SK-N-SH (cell line): ENCODE measurements at regions not wholly inside any gene's neighbourhood (a gene's known extent, or its start where the extent isn't known, plus 50 kb on each side); places are given as distances from the start of the nearest gene placed in this dataset.

Experiments used
- CTCF ChIA-PET: fragments of 300-600, 350-600 bp; formaldehyde crosslinking; extraction: SDS; loops from one replicate; lab custom pipeline; 2021; lab: Yijun Ruan, JAX
- POLR2A ChIA-PET: fragments of 350-600 bp; sonication (Branson Sonifier 250); formaldehyde crosslinking; extraction: SDS; loops from one replicate; lab custom pipeline; 2020; ENCODE audit warnings: antibody characterized with exemption, inconsistent platforms; lab: Yijun Ruan, JAX
- DNase-seq: peaks from one replicate; pipeline ENCODE4 v3.0.0; 2012
- H2AFZ ChIP-seq: fragments of 200-600 bp; sonication (generic); 2 replicates; pipeline ENCODE4 v1.8.1; 2016; ENCODE audit warnings: antibody characterized with exemption, mild to moderate bottlenecking, low read depth
- H3F3A ChIP-seq: fragments of 200-600 bp; sonication (generic); replicated peaks from 2 replicates; pipeline ENCODE3; 2016; ENCODE audit warnings: antibody characterized with exemption, mild to moderate bottlenecking; ENCODE audit not compliant: insufficient read depth
- H3K27ac ChIP-seq, 2 experiments: fragments of 200-500 bp in 1 of 2; fragments of 200-600 bp in 1 of 2; sonication (Bioruptor generic) in 1 of 2; sonication (generic), shearing (Covaris generic) in 1 of 2; 2 replicates each; pipeline versions ENCODE4 v1.5.1 to v1.6.1; 2014 to 2016; ENCODE audit warnings: low read depth in 2 of 2, inconsistent platforms in 1 of 2, low read length in 1 of 2, mild to moderate bottlenecking in 1 of 2, mixed read lengths in 1 of 2
- H3K27me3 ChIP-seq: fragments of 200-600 bp; sonication (generic), shearing (Covaris generic); 2 replicates; pipeline ENCODE4 v1.6.1; 2016; ENCODE audit warnings: mixed run types; ENCODE audit not compliant: insufficient read depth
- H3K36me3 ChIP-seq, 2 experiments: fragments of 200-500 bp in 1 of 2; fragments of 200-600 bp in 1 of 2; sonication (Bioruptor generic) in 1 of 2; sonication (generic) in 1 of 2; replicated peaks in 1 of 2; 2 replicates each; pipeline versions ENCODE3 to v1.5.1; 2014 to 2016; ENCODE audit warnings: low read length in 1 of 2, mild to moderate bottlenecking in 1 of 2; ENCODE audit not compliant: insufficient read depth in 2 of 2, control insufficient read depth in 1 of 2
- H3K4me1 ChIP-seq, 2 experiments: fragments of 200-500 bp in 1 of 2; fragments of 200-600 bp in 1 of 2; sonication (Bioruptor generic) in 1 of 2; sonication (generic), shearing (Covaris generic) in 1 of 2; 2 replicates each; pipeline versions ENCODE4 v1.5.1 to v1.6.1; 2014 to 2016; ENCODE audit warnings: low read depth in 1 of 2, low read length in 1 of 2, mixed run types in 1 of 2; ENCODE audit not compliant: insufficient read depth in 2 of 2, control insufficient read depth in 1 of 2
- H3K4me2 ChIP-seq: fragments of 200-600 bp; sonication (generic), shearing (Covaris generic); 2 replicates; pipeline ENCODE4 v1.6.1; 2017; ENCODE audit warnings: mixed run types
- H3K4me3 ChIP-seq, 2 experiments: fragments of 200-500 bp in 1 of 2; fragments of 200-600 bp in 1 of 2; sonication (Bioruptor generic) in 1 of 2; sonication (generic), shearing (Covaris generic) in 1 of 2; 2 replicates each; pipeline versions ENCODE4 v1.5.1 to v1.8.1; 2014 to 2016; ENCODE audit warnings: low read depth in 2 of 2, inconsistent platforms in 1 of 2, low read length in 1 of 2, mild to moderate bottlenecking in 1 of 2, mixed read lengths in 1 of 2, moderate library complexity in 1 of 2
- H3K79me2 ChIP-seq: fragments of 200-600 bp; sonication (generic); 2 replicates; pipeline ENCODE4 v1.8.1; 2017; ENCODE audit warnings: mild to moderate bottlenecking; ENCODE audit not compliant: insufficient read depth
- H3K9ac ChIP-seq: fragments of 200-600 bp; sonication (generic); 2 replicates; pipeline ENCODE4 v1.6.1; 2017; ENCODE audit warnings: mixed run types
- H3K9me2 ChIP-seq: fragments of 200-600 bp; sonication (generic); 2 replicates; pipeline ENCODE4 v1.6.1; 2017; ENCODE audit warnings: mixed run types
- H3K9me3 ChIP-seq: fragments of 200-600 bp; sonication (generic); 2 replicates; pipeline ENCODE4 v1.6.1; 2017; ENCODE audit warnings: mixed run types, mild to moderate bottlenecking, moderate library complexity
- H4K20me1 ChIP-seq: fragments of 200-600 bp; sonication (generic); 2 replicates; pipeline ENCODE4 v1.6.1; 2017; ENCODE audit warnings: mild to moderate bottlenecking, mixed run types; ENCODE audit not compliant: insufficient read depth
- CHD2 ChIP-seq: fragments of 150-350 bp; IDR thresholded peaks from 2 replicates; pipeline ENCODE4 v1.6.1; 2018; ENCODE audit warnings: low read length; ENCODE audit not compliant: partially characterized antibody
- EP300 ChIP-seq, 2 experiments: IDR thresholded peaks; 2 replicates each; pipeline versions ENCODE4 v1.4.0 to v1.6.1; 2012; ENCODE audit warnings: borderline replicate concordance in 1 of 2, low read depth in 1 of 2, low read length in 1 of 2
- FOXJ3 ChIP-seq: sonication (generic); formaldehyde crosslinking; IDR thresholded peaks from 2 replicates; pipeline ENCODE4 v1.5.1; 2020; ENCODE audit warnings: mild to moderate bottlenecking, missing genetic modification reagents
- FOXM1 ChIP-seq: IDR thresholded peaks from 2 replicates; pipeline ENCODE4 v1.4.0; 2012; ENCODE audit warnings: low read depth, mild to moderate bottlenecking
- GABPA ChIP-seq: IDR thresholded peaks from 2 replicates; pipeline ENCODE4 v1.4.0; 2012; ENCODE audit warnings: low read depth, mild to moderate bottlenecking
- GATA2 ChIP-seq: sonication (generic); formaldehyde crosslinking; IDR thresholded peaks from 2 replicates; pipeline ENCODE4 v1.5.0; 2020; ENCODE audit warnings: mild to moderate bottlenecking, missing genetic modification reagents
- JUND ChIP-seq: IDR thresholded peaks from 2 replicates; pipeline ENCODE4 v1.4.0; 2012
- MXI1 ChIP-seq: IDR thresholded peaks from 2 replicates; pipeline ENCODE4 v1.6.1; 2012; ENCODE audit warnings: mild to moderate bottlenecking, low read depth, low read length, improper control_type of control experiment
- NFIC ChIP-seq: IDR thresholded peaks from 2 replicates; pipeline ENCODE4 v1.4.0; 2012; ENCODE audit warnings: borderline replicate concordance
- PBX3 ChIP-seq: IDR thresholded peaks from 2 replicates; pipeline ENCODE4; 2012
- RAD21 ChIP-seq: IDR thresholded peaks from 2 replicates; pipeline ENCODE4 v1.6.1; 2012; ENCODE audit warnings: mild to moderate bottlenecking, low read length
- RFX5 ChIP-seq: IDR thresholded peaks from 2 replicates; pipeline ENCODE4 v1.6.1; 2012; ENCODE audit warnings: mild to moderate bottlenecking, improper control_type of control experiment, low read length
- RXRA ChIP-seq: IDR thresholded peaks from 2 replicates; pipeline ENCODE4 v1.4.0; 2012; ENCODE audit warnings: low read depth, mild to moderate bottlenecking, borderline replicate concordance
- SIN3A ChIP-seq: IDR thresholded peaks from 2 replicates; pipeline ENCODE4 v1.6.1; 2012; ENCODE audit warnings: low read depth, mild to moderate bottlenecking, low read length, moderate library complexity, borderline replicate concordance
- SMC3 ChIP-seq: IDR thresholded peaks from 2 replicates; pipeline ENCODE4 v1.6.1; 2012; ENCODE audit warnings: low read depth, low read length, improper control_type of control experiment
- TAF1 ChIP-seq: IDR thresholded peaks from 2 replicates; pipeline ENCODE4 v1.6.1; 2012; ENCODE audit warnings: low read depth, mild to moderate bottlenecking, low read length, moderate library complexity, borderline replicate concordance
- TCF12 ChIP-seq: IDR thresholded peaks from 2 replicates; pipeline ENCODE4 v1.4.0; 2012
- USF1 ChIP-seq: IDR thresholded peaks from 2 replicates; pipeline ENCODE4 v1.4.0; 2012; ENCODE audit warnings: low read depth, borderline replicate concordance
- WGBS: methylation state at CpG from one replicate; pipeline ENCODE4 v1.1.6; 2017; ENCODE audit warnings: low lambda C conversion rate; 5-methylcytosine and 5-hydroxymethylcytosine counted together
- TF ChIP-seq, protein P1 (sequence below): fragments of 200-600 bp; sonication (generic); IDR thresholded peaks from 2 replicates; pipeline ENCODE4 v1.6.1; 2017; ENCODE audit warnings: antibody characterized with exemption, mild to moderate bottlenecking, moderate library complexity
- TF ChIP-seq, protein P2 (sequence below): fragments of 150-350 bp; IDR thresholded peaks from 2 replicates; pipeline ENCODE4 v1.6.1; 2017; ENCODE audit warnings: antibody characterized with exemption, low read length, low read depth, borderline replicate concordance
- TF ChIP-seq, protein P3 (sequence below): IDR thresholded peaks from 2 replicates; pipeline ENCODE4 v1.6.1; 2012; ENCODE audit warnings: mild to moderate bottlenecking, low read depth, low read length, moderate library complexity

- H3F3A ChIP-seq = no peaks in the 10 kb centered on the region
- H3K4me3 ChIP-seq = no peak overlapping the region
- H3K27me3 ChIP-seq = no peaks in the 10 kb centered on the region
- ChIA-PET CTCF (interaction anchor here (0.6 to 2.7 kb wide), 27 partner anchors 9 to 637 kb away, joined by 3 to 19 read pairs (median 4); no protein-coding TSS in a partner anchor), POLR2A (interaction anchor here (0.5 kb wide), 1 partner anchor 155 kb away, joined by 6 read pairs; no protein-coding TSS in a partner anchor)
- no peak overlapping the region for H3K27ac ChIP-seq
- H3K4me2 ChIP-seq = no peak overlapping the region
- H3K36me3 ChIP-seq = no peaks in the 10 kb centered on the region
- H2AFZ ChIP-seq = no peak overlapping the region
- H3K9me3 ChIP-seq = no peaks in the 10 kb centered on the region
- H3K79me2 ChIP-seq = no peaks in the 10 kb centered on the region
- no peaks in the 10 kb centered on the region for H4K20me1 ChIP-seq
- DNase-seq = no peak
- 48% methylated on average over 3 of the region's 3 CpGs for WGBS
- H3K9ac ChIP-seq = no peak overlapping the region
- 0 out of 4 replicates have a peak, but pooled peaks cover 0 to 4% of the 10 kb centered on the region in 2 experiments for H3K4me1 ChIP-seq
- no peaks in the 10 kb centered on the region for H3K9me2 ChIP-seq
- no peak for TF ChIP-seq FOXJ3 (CRISPR knock-in tag)
- TF ChIP-seq, protein P1, sequence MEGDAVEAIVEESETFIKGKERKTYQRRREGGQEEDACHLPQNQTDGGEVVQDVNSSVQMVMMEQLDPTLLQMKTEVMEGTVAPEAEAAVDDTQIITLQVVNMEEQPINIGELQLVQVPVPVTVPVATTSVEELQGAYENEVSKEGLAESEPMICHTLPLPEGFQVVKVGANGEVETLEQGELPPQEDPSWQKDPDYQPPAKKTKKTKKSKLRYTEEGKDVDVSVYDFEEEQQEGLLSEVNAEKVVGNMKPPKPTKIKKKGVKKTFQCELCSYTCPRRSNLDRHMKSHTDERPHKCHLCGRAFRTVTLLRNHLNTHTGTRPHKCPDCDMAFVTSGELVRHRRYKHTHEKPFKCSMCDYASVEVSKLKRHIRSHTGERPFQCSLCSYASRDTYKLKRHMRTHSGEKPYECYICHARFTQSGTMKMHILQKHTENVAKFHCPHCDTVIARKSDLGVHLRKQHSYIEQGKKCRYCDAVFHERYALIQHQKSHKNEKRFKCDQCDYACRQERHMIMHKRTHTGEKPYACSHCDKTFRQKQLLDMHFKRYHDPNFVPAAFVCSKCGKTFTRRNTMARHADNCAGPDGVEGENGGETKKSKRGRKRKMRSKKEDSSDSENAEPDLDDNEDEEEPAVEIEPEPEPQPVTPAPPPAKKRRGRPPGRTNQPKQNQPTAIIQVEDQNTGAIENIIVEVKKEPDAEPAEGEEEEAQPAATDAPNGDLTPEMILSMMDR = no peak
- no peak for TF ChIP-seq MXI1
- TF ChIP-seq GABPA = no peak
- TF ChIP-seq, protein P2, sequence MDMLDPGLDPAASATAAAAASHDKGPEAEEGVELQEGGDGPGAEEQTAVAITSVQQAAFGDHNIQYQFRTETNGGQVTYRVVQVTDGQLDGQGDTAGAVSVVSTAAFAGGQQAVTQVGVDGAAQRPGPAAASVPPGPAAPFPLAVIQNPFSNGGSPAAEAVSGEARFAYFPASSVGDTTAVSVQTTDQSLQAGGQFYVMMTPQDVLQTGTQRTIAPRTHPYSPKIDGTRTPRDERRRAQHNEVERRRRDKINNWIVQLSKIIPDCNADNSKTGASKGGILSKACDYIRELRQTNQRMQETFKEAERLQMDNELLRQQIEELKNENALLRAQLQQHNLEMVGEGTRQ = no peak
- TF ChIP-seq RFX5 = no peak
- TF ChIP-seq EP300 (IDR thresholded peaks at IDR 0.05; ENCODE audit: borderline replicate concordance in 1 of 2, low read depth in 1 of 2, low read length in 1 of 2) = no peak
- no peak for TF ChIP-seq RAD21
- no peak for TF ChIP-seq PBX3
- no peak for TF ChIP-seq TAF1
- no peak for TF ChIP-seq NFIC
- no peak for TF ChIP-seq SIN3A
- TF ChIP-seq TCF12 = no peak
Observed at GRCh38 chr3:81909796-81910195, 148.4 kb upstream of the GBE1 start.

- Histone ChIP-seq H3K9me3 (no peaks in the 10 kb centered on the region), H3K4me1 (no peaks in the 10 kb centered on the region), H3K27me3 (no peaks in the 10 kb centered on the region), H3F3A (no peaks in the 10 kb centered on the region), H3K9me2 (no peaks in the 10 kb centered on the region), H3K9ac (no peak overlapping the region), H3K4me2 (no peak overlapping the region), H3K79me2 (no peaks in the 10 kb centered on the region), H3K4me3 (no peak overlapping the region), H4K20me1 (no peaks in the 10 kb centered on the region), H3K27ac (no peak overlapping the region), H2AFZ (no peak overlapping the region), H3K36me3 (no peaks in the 10 kb centered on the region)
- WGBS = 50% methylated on average over 5 of the region's 5 CpGs
- ChIA-PET POLR2A (no interaction called here), CTCF (interaction anchor here (1.7 to 1.9 kb wide), 3 partner anchors 12 to 224 kb away, joined by 6 to 13 read pairs (median 13); no protein-coding TSS in a partner anchor)
- DNase-seq = no peak
- TF ChIP-seq USF1 = no peak
- no peak for TF ChIP-seq RXRA
- TF ChIP-seq GATA2 (CRISPR knock-in tag) = no peak
- TF ChIP-seq RAD21 = no peak
- no peak for TF ChIP-seq EP300 (IDR thresholded peaks at IDR 0.05; ENCODE audit: borderline replicate concordance in 1 of 2, low read depth in 1 of 2, low read length in 1 of 2)
- TF ChIP-seq SMC3 = no peak
- TF ChIP-seq NFIC = no peak
- no peak for TF ChIP-seq CHD2
- TF ChIP-seq FOXM1 = no peak
- TF ChIP-seq FOXJ3 (CRISPR knock-in tag) = no peak
- TF ChIP-seq JUND = no peak
- TF ChIP-seq TCF12 = no peak
- TF ChIP-seq, protein P3, sequence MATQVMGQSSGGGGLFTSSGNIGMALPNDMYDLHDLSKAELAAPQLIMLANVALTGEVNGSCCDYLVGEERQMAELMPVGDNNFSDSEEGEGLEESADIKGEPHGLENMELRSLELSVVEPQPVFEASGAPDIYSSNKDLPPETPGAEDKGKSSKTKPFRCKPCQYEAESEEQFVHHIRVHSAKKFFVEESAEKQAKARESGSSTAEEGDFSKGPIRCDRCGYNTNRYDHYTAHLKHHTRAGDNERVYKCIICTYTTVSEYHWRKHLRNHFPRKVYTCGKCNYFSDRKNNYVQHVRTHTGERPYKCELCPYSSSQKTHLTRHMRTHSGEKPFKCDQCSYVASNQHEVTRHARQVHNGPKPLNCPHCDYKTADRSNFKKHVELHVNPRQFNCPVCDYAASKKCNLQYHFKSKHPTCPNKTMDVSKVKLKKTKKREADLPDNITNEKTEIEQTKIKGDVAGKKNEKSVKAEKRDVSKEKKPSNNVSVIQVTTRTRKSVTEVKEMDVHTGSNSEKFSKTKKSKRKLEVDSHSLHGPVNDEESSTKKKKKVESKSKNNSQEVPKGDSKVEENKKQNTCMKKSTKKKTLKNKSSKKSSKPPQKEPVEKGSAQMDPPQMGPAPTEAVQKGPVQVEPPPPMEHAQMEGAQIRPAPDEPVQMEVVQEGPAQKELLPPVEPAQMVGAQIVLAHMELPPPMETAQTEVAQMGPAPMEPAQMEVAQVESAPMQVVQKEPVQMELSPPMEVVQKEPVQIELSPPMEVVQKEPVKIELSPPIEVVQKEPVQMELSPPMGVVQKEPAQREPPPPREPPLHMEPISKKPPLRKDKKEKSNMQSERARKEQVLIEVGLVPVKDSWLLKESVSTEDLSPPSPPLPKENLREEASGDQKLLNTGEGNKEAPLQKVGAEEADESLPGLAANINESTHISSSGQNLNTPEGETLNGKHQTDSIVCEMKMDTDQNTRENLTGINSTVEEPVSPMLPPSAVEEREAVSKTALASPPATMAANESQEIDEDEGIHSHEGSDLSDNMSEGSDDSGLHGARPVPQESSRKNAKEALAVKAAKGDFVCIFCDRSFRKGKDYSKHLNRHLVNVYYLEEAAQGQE = no peak
Observed at GRCh38 chr3:81908561-81908960, 147.1 kb upstream of the GBE1 start.
